ENCODE measurements at regions not wholly inside any gene's neighbourhood (a gene's known extent, or its start where the extent isn't known, plus 50 kb on each side); places are given as distances from the start of the nearest gene placed in this dataset.

GRCh38 chr16:86150641-86151238 lies 251.8 kb downstream of the IRF8 start:
- H3K4me3 ChIP-seq (ENCODE audit: low read length): no peak overlapping the region
- no CpG with 5 or more reads among the region's 18 CpGs for WGBS (ENCODE audit: insufficient coverage, insufficient read length)
- H3K27me3 ChIP-seq (ENCODE audit: control insufficient read depth, insufficient read depth, low read length): no peaks in the 10 kb centered on the region

GRCh38 chr16:86151239-86151851 lies 252.4 kb downstream of the IRF8 start:
- H3K27ac ChIP-seq (ENCODE audit: low read length): no peak overlapping the region
- no peak overlapping the region for H3K4me3 ChIP-seq (ENCODE audit: low read length)

More at GRCh38 chr16:86150641-86151238, 251.8 kb downstream of the IRF8 start:
- H3K4me1 ChIP-seq (ENCODE audit: control insufficient read depth, insufficient read depth, low read length): no peaks in the 10 kb centered on the region; the same call in 1 of the 2 replicates
- no peak for DNase-seq (ENCODE audit: low read depth, low spot score)
- no peaks in the 10 kb centered on the region for H3K9me3 ChIP-seq (ENCODE audit: control insufficient read depth, insufficient read depth, low read length)
- H3K27ac ChIP-seq (ENCODE audit: low read length): no peak overlapping the region
- no peaks in the 10 kb centered on the region for H3K36me3 ChIP-seq (ENCODE audit: control insufficient read depth, insufficient read depth, low read length)

GRCh38 chr16:86156155-86156554 lies 257.2 kb downstream of the IRF8 start:
- no peak overlapping the region for H3K4me3 ChIP-seq (ENCODE audit: low read length)
- no peaks in the 10 kb centered on the region for H3K27me3 ChIP-seq (ENCODE audit: control insufficient read depth, insufficient read depth, low read length)
- H3K9me3 ChIP-seq (ENCODE audit: control insufficient read depth, insufficient read depth, low read length): no peaks in the 10 kb centered on the region
- no CpG with 5 or more reads among the region's 3 CpGs for WGBS (ENCODE audit: insufficient coverage, insufficient read length)
- DNase-seq (ENCODE audit: low read depth, low spot score): no peak
- no peaks in the 10 kb centered on the region; the same call in 1 of the 2 replicates for H3K4me1 ChIP-seq (ENCODE audit: control insufficient read depth, insufficient read depth, low read length)
- no peak overlapping the region for H3K27ac ChIP-seq (ENCODE audit: low read length)
- H3K36me3 ChIP-seq (ENCODE audit: control insufficient read depth, insufficient read depth, low read length): no peaks in the 10 kb centered on the region

More at GRCh38 chr16:86151239-86151851, 252.4 kb downstream of the IRF8 start:
- no peak for DNase-seq (ENCODE audit: low read depth, low spot score)
- H3K9me3 ChIP-seq (ENCODE audit: control insufficient read depth, insufficient read depth, low read length): no peaks in the 10 kb centered on the region
- no peaks in the 10 kb centered on the region; the same call in 1 of the 2 replicates for H3K4me1 ChIP-seq (ENCODE audit: control insufficient read depth, insufficient read depth, low read length)
- no peaks in the 10 kb centered on the region for H3K27me3 ChIP-seq (ENCODE audit: control insufficient read depth, insufficient read depth, low read length)
- no peaks in the 10 kb centered on the region for H3K36me3 ChIP-seq (ENCODE audit: control insufficient read depth, insufficient read depth, low read length)
- WGBS (ENCODE audit: insufficient coverage, insufficient read length): no CpG with 5 or more reads among the region's 22 CpGs

GRCh38 chr16:86157616-86158247 lies 258.8 kb downstream of the IRF8 start:
- Histone ChIP-seq H3K27ac (ENCODE audit: low read length) (no peak overlapping the region), H3K9me3 (ENCODE audit: control insufficient read depth, insufficient read depth, low read length) (no peaks in the 10 kb centered on the region), H3K27me3 (ENCODE audit: control insufficient read depth, insufficient read depth, low read length) (no peaks in the 10 kb centered on the region), H3K4me3 (ENCODE audit: low read length) (no peak overlapping the region), H3K4me1 (ENCODE audit: control insufficient read depth, insufficient read depth, low read length) (no peaks in the 10 kb centered on the region), H3K36me3 (ENCODE audit: control insufficient read depth, insufficient read depth, low read length) (no peaks in the 10 kb centered on the region)
- DNase-seq (ENCODE audit: low read depth, low spot score): no peak
- no CpG with 5 or more reads among the region's 6 CpGs for WGBS (ENCODE audit: insufficient coverage, insufficient read length)

- H3K4me1 ChIP-seq (ENCODE audit: control insufficient read depth, insufficient read depth, low read length): no peaks in the 10 kb centered on the region
- no peak overlapping the region for H3K27ac ChIP-seq (ENCODE audit: low read length)
- no peaks in the 10 kb centered on the region for H3K36me3 ChIP-seq (ENCODE audit: control insufficient read depth, insufficient read depth, low read length)
- no peak for DNase-seq (ENCODE audit: low read depth, low spot score)
- WGBS (ENCODE audit: insufficient coverage, insufficient read length): no CpG with 5 or more reads among the region's 10 CpGs
- no peak overlapping the region for H3K4me3 ChIP-seq (ENCODE audit: low read length)
- no peaks in the 10 kb centered on the region for H3K9me3 ChIP-seq (ENCODE audit: control insufficient read depth, insufficient read depth, low read length)
- no peaks in the 10 kb centered on the region for H3K27me3 ChIP-seq (ENCODE audit: control insufficient read depth, insufficient read depth, low read length)
Observed at GRCh38 chr16:86158688-86159360, 259.9 kb downstream of the IRF8 start.

- Histone ChIP-seq H3K4me3 (ENCODE audit: low read length) (no peak overlapping the region), H3K9me3 (ENCODE audit: control insufficient read depth, insufficient read depth, low read length) (no peaks in the 10 kb centered on the region), H3K36me3 (ENCODE audit: control insufficient read depth, insufficient read depth, low read length) (no peaks in the 10 kb centered on the region), H3K27ac (ENCODE audit: low read length) (no peak overlapping the region), H3K27me3 (ENCODE audit: control insufficient read depth, insufficient read depth, low read length) (no peaks in the 10 kb centered on the region), H3K4me1 (ENCODE audit: control insufficient read depth, insufficient read depth, low read length) (no peaks in the 10 kb centered on the region)
- WGBS (ENCODE audit: insufficient coverage, insufficient read length): no CpG with 5 or more reads among the region's 2 CpGs
- no peak for DNase-seq (ENCODE audit: low read depth, low spot score)
Observed at GRCh38 chr16:86165479-86165878, 266.5 kb downstream of the IRF8 start.

GRCh38 chr16:86166414-86166813 lies 267.5 kb downstream of the IRF8 start:
- Histone ChIP-seq H3K4me1 (ENCODE audit: control insufficient read depth, insufficient read depth, low read length) (no peaks in the 10 kb centered on the region), H3K9me3 (ENCODE audit: control insufficient read depth, insufficient read depth, low read length) (no peaks in the 10 kb centered on the region), H3K4me3 (ENCODE audit: low read length) (no peak overlapping the region), H3K36me3 (ENCODE audit: control insufficient read depth, insufficient read depth, low read length) (no peaks in the 10 kb centered on the region), H3K27me3 (ENCODE audit: control insufficient read depth, insufficient read depth, low read length) (no peaks in the 10 kb centered on the region), H3K27ac (ENCODE audit: low read length) (no peak overlapping the region)
- no peak for DNase-seq (ENCODE audit: low read depth, low spot score)

GRCh38 chr16:86167061-86167460 lies 268.1 kb downstream of the IRF8 start:
- H3K36me3 ChIP-seq (ENCODE audit: control insufficient read depth, insufficient read depth, low read length): no peaks in the 10 kb centered on the region
- no peaks in the 10 kb centered on the region for H3K27me3 ChIP-seq (ENCODE audit: control insufficient read depth, insufficient read depth, low read length)
- no peaks in the 10 kb centered on the region for H3K4me1 ChIP-seq (ENCODE audit: control insufficient read depth, insufficient read depth, low read length)
- DNase-seq (ENCODE audit: low read depth, low spot score): no peak
- no CpG with 5 or more reads among the region's 7 CpGs for WGBS (ENCODE audit: insufficient coverage, insufficient read length)
- no peak overlapping the region for H3K4me3 ChIP-seq (ENCODE audit: low read length)
- H3K27ac ChIP-seq (ENCODE audit: low read length): no peak overlapping the region
- no peaks in the 10 kb centered on the region for H3K9me3 ChIP-seq (ENCODE audit: control insufficient read depth, insufficient read depth, low read length)

GRCh38 chr16:86170720-86171119 lies 271.8 kb downstream of the IRF8 start:
- WGBS (ENCODE audit: insufficient coverage, insufficient read length): no CpG with 5 or more reads among the region's 5 CpGs
- H3K27ac ChIP-seq (ENCODE audit: low read length): no peak overlapping the region
- H3K36me3 ChIP-seq (ENCODE audit: control insufficient read depth, insufficient read depth, low read length): no peaks in the 10 kb centered on the region
- no peak overlapping the region for H3K4me3 ChIP-seq (ENCODE audit: low read length)
- H3K4me1 ChIP-seq (ENCODE audit: control insufficient read depth, insufficient read depth, low read length): no peaks in the 10 kb centered on the region
- no peaks in the 10 kb centered on the region for H3K9me3 ChIP-seq (ENCODE audit: control insufficient read depth, insufficient read depth, low read length)
- no peaks in the 10 kb centered on the region for H3K27me3 ChIP-seq (ENCODE audit: control insufficient read depth, insufficient read depth, low read length)
- DNase-seq (ENCODE audit: low read depth, low spot score): no peak

GRCh38 chr16:86171329-86171728 lies 272.4 kb downstream of the IRF8 start:
- no peaks in the 10 kb centered on the region for H3K4me1 ChIP-seq (ENCODE audit: control insufficient read depth, insufficient read depth, low read length)
- no CpG with 5 or more reads among the region's 5 CpGs for WGBS (ENCODE audit: insufficient coverage, insufficient read length)
- no peak for DNase-seq (ENCODE audit: low read depth, low spot score)

More at GRCh38 chr16:86171329-86171728, 272.4 kb downstream of the IRF8 start:
- Histone ChIP-seq H3K4me3 (ENCODE audit: low read length) (no peak overlapping the region), H3K27ac (ENCODE audit: low read length) (no peak overlapping the region), H3K27me3 (ENCODE audit: control insufficient read depth, insufficient read depth, low read length) (no peaks in the 10 kb centered on the region), H3K36me3 (ENCODE audit: control insufficient read depth, insufficient read depth, low read length) (no peaks in the 10 kb centered on the region), H3K9me3 (ENCODE audit: control insufficient read depth, insufficient read depth, low read length) (no peaks in the 10 kb centered on the region)
